ENCODE measurements at regions not wholly inside any gene's neighbourhood (a gene's known extent, or its start where the extent isn't known, plus 50 kb on each side); places are given as distances from the start of the nearest gene placed in this dataset.

- no peaks in the 10 kb centered on the region for H3K79me2 ChIP-seq (ENCODE audit: insufficient read depth, low read length)
- Mint-ChIP-seq H3K27me3 (ENCODE audit: low read depth in 3 of 3) (no peaks in the 10 kb centered on the region), H3K4me1 (no peaks in the 10 kb centered on the region), H3K4me3 (no peak overlapping the region), H3K27ac (no peak overlapping the region), H3K36me3 (no peaks in the 10 kb centered on the region), H3K9me3 (peaks cover 0 to 7% (median 4%) of the 10 kb centered on the region in 7 donors)
- H3K27me3 ChIP-seq (ENCODE audit: control insufficient read depth in 2 of 2, insufficient read depth in 2 of 2, low read length in 2 of 2): no peaks in the 10 kb centered on the region
- intact Hi-C loops (cut with micrococcal nuclease): no loop called here
- H3K9me3 ChIP-seq (replicated peaks in 1 of 2; ENCODE audit: control insufficient read depth in 1 of 2, insufficient read depth in 1 of 2, low read length in 2 of 2): peaks cover 8 to 11% of the 10 kb centered on the region in 2 donors
- H3K4me1 ChIP-seq (ENCODE audit: control insufficient read depth in 1 of 2, insufficient read depth in 2 of 2, low read length in 2 of 2): no peaks in the 10 kb centered on the region
- no peak overlapping the region for H2AFZ ChIP-seq (ENCODE audit: insufficient read depth, low read depth, low read length, poor library complexity, severe bottlenecking)
- no peak overlapping the region for H3K27ac ChIP-seq (ENCODE audit: low read depth in 1 of 2, low read length in 2 of 2)
- TF ChIP-seq, protein P1, sequence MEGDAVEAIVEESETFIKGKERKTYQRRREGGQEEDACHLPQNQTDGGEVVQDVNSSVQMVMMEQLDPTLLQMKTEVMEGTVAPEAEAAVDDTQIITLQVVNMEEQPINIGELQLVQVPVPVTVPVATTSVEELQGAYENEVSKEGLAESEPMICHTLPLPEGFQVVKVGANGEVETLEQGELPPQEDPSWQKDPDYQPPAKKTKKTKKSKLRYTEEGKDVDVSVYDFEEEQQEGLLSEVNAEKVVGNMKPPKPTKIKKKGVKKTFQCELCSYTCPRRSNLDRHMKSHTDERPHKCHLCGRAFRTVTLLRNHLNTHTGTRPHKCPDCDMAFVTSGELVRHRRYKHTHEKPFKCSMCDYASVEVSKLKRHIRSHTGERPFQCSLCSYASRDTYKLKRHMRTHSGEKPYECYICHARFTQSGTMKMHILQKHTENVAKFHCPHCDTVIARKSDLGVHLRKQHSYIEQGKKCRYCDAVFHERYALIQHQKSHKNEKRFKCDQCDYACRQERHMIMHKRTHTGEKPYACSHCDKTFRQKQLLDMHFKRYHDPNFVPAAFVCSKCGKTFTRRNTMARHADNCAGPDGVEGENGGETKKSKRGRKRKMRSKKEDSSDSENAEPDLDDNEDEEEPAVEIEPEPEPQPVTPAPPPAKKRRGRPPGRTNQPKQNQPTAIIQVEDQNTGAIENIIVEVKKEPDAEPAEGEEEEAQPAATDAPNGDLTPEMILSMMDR (IDR thresholded peaks at IDR 0.05): no peak
- no peaks in the 10 kb centered on the region for H3K36me3 ChIP-seq (replicated peaks in 1 of 2; ENCODE audit: control insufficient read depth in 1 of 2, insufficient read depth in 2 of 2, low read length in 2 of 2)
- no peak for DNase-seq
- no peak overlapping the region for H3K4me3 ChIP-seq (replicated peaks in 1 of 3; ENCODE audit: low read depth in 2 of 3, low read length in 3 of 3)
- H4K20me1 ChIP-seq (ENCODE audit: insufficient read depth, low read length): no peaks in the 10 kb centered on the region
- no peak overlapping the region for H3K4me2 ChIP-seq (replicated peaks; ENCODE audit: extremely low read depth, low read length, poor library complexity, severe bottlenecking)
- no peak overlapping the region for H3K9ac ChIP-seq (ENCODE audit: insufficient read depth, low read length, poor library complexity, severe bottlenecking)
- WGBS (ENCODE audit: insufficient coverage): 90% methylated on average over 2 of the region's 4 CpGs
These were observed 1360.9 kb downstream of the SI start for GRCh38 chr3:163717377-163717776.

GRCh38 chr3:163708428-163708827 lies 1369.9 kb downstream of the SI start:
- Mint-ChIP-seq H3K9me3 (peaks cover 0 to 4% (median 0%) of the 10 kb centered on the region in 7 donors), H3K4me1 (no peaks in the 10 kb centered on the region), H3K36me3 (no peaks in the 10 kb centered on the region), H3K4me3 (no peak overlapping the region), H3K27ac (no peak overlapping the region), H3K27me3 (ENCODE audit: low read depth in 3 of 3) (no peaks in the 10 kb centered on the region)
- no peaks in the 10 kb centered on the region for H3K27me3 ChIP-seq (ENCODE audit: control insufficient read depth in 2 of 2, insufficient read depth in 2 of 2, low read length in 2 of 2)
- no peaks in the 10 kb centered on the region for H3K79me2 ChIP-seq (ENCODE audit: insufficient read depth, low read length)
- DNase-seq: no peak
- no peak overlapping the region for H3K27ac ChIP-seq (ENCODE audit: low read depth in 1 of 2, low read length in 2 of 2)
- TF ChIP-seq, protein P1 (IDR thresholded peaks at IDR 0.05): no peak
- peaks cover 0 to 3% of the 10 kb centered on the region in 2 donors for H3K9me3 ChIP-seq (replicated peaks in 1 of 2; ENCODE audit: control insufficient read depth in 1 of 2, insufficient read depth in 1 of 2, low read length in 2 of 2)
- no CpG with 5 or more reads among the region's 1 CpG for WGBS (ENCODE audit: insufficient coverage)
- H3K4me3 ChIP-seq (replicated peaks in 1 of 3; ENCODE audit: low read depth in 2 of 3, low read length in 3 of 3): no peak overlapping the region
- H3K36me3 ChIP-seq (replicated peaks in 1 of 2; ENCODE audit: control insufficient read depth in 1 of 2, insufficient read depth in 2 of 2, low read length in 2 of 2): no peaks in the 10 kb centered on the region
- intact Hi-C loops (cut with micrococcal nuclease): no loop called here
- H2AFZ ChIP-seq (ENCODE audit: insufficient read depth, low read depth, low read length, poor library complexity, severe bottlenecking): no peak overlapping the region
- no peak overlapping the region for H3K9ac ChIP-seq (ENCODE audit: insufficient read depth, low read length, poor library complexity, severe bottlenecking)
- no peak overlapping the region for H3K4me2 ChIP-seq (replicated peaks; ENCODE audit: extremely low read depth, low read length, poor library complexity, severe bottlenecking)
- H3K4me1 ChIP-seq (ENCODE audit: control insufficient read depth in 1 of 2, insufficient read depth in 2 of 2, low read length in 2 of 2): no peaks in the 10 kb centered on the region
- no peaks in the 10 kb centered on the region for H4K20me1 ChIP-seq (ENCODE audit: insufficient read depth, low read length)

Data from CD14-positive monocyte (primary cell).